Parathyroid adenoma (tissue), 2 donors: ENCODE measurements at regions not wholly inside any gene's neighbourhood (a gene's known extent, or its start where the extent isn't known, plus 50 kb on each side); places are given as distances from the start of the nearest gene placed in this dataset.
"Not testable (repeated sequence)": the region's sequence is repeated elsewhere in the genome, so short reads cannot be mapped to it uniquely, and the experiment has no call there.

Experiments used
- H2AFZ ChIP-seq: fragments of 300-600 bp; sonication (generic); one replicate; pipeline ENCODE4 v1.7.0; 2017; ENCODE audit warnings: antibody characterized with exemption, mild to moderate bottlenecking
- H3K27ac ChIP-seq: fragments of 300-600 bp; sonication (generic); one replicate; pipeline ENCODE4 v1.7.0; 2017
- H3K27me3 ChIP-seq: fragments of 300-600 bp; sonication (generic); one replicate; pipeline ENCODE4 v1.7.0; 2017; ENCODE audit warnings: low read length; ENCODE audit not compliant: control insufficient read depth, insufficient read depth
- H3K36me3 ChIP-seq: fragments of 300-600 bp; sonication (generic); one replicate; pipeline ENCODE4 v1.7.0; 2017; ENCODE audit warnings: low read length; ENCODE audit not compliant: control insufficient read depth, insufficient read depth
- H3K4me1 ChIP-seq: fragments of 300-600 bp; sonication (generic); one replicate; pipeline ENCODE4 v1.7.0; 2017; ENCODE audit warnings: control low read depth
- H3K4me2 ChIP-seq: fragments of 300-600 bp; sonication (generic); one replicate; pipeline ENCODE4 v1.7.0; 2017; ENCODE audit warnings: low read length
- H3K4me3 ChIP-seq: fragments of 300-600 bp; sonication (generic); one replicate; pipeline ENCODE4 v1.7.0; 2017; ENCODE audit warnings: low read depth, low read length
- H3K79me2 ChIP-seq: fragments of 300-600 bp; sonication (generic); one replicate; pipeline ENCODE4 v1.7.0; 2017; ENCODE audit warnings: control low read depth
- H3K9ac ChIP-seq: fragments of 300-600 bp; sonication (generic); one replicate; pipeline ENCODE4 v1.7.0; 2017; ENCODE audit warnings: mild to moderate bottlenecking
- H3K9me3 ChIP-seq: fragments of 300-600 bp; sonication (generic); one replicate; pipeline ENCODE4 v1.7.0; 2017; ENCODE audit warnings: low read length; ENCODE audit not compliant: control insufficient read depth
- CTCF ChIP-seq: fragments of 300-600 bp; sonication (generic); IDR thresholded peaks from one replicate; pipeline ENCODE4 v1.7.0; 2017; ENCODE audit warnings: antibody characterized with exemption, mild to moderate bottlenecking
- donor health status: primary hyperparathyroidism.

GRCh38 chr7:131642429-131642828 is 86.0 kb upstream of the PODXL start:
- no peak overlapping the region for H3K9ac ChIP-seq
- no peak overlapping the region for H3K4me3 ChIP-seq
- no peaks in the 10 kb centered on the region for H3K9me3 ChIP-seq
- TF ChIP-seq CTCF = no peak
- no peak overlapping the region for H2AFZ ChIP-seq
- no peak overlapping the region for H3K4me2 ChIP-seq
- no peaks in the 10 kb centered on the region for H3K27me3 ChIP-seq
- no peaks in the 10 kb centered on the region for H3K79me2 ChIP-seq
- H3K36me3 ChIP-seq = no peaks in the 10 kb centered on the region
- H3K4me1 ChIP-seq = no peaks in the 10 kb centered on the region
- no peak overlapping the region for H3K27ac ChIP-seq

- no peak overlapping the region for H2AFZ ChIP-seq
- no peaks in the 10 kb centered on the region for H3K9me3 ChIP-seq
- H3K36me3 ChIP-seq = no peaks in the 10 kb centered on the region
- H3K4me2 ChIP-seq = no peak overlapping the region
- no peak overlapping the region for H3K4me3 ChIP-seq
- no peaks in the 10 kb centered on the region for H3K4me1 ChIP-seq
- H3K27me3 ChIP-seq = no peaks in the 10 kb centered on the region
- H3K9ac ChIP-seq = no peak overlapping the region
- no peak overlapping the region for H3K27ac ChIP-seq
- no peaks in the 10 kb centered on the region for H3K79me2 ChIP-seq
- TF ChIP-seq CTCF = no peak
Observed at GRCh38 chr7:131640686-131641085, 84.3 kb upstream of the PODXL start.

- Histone ChIP-seq H3K4me1 (no peaks in the 10 kb centered on the region), H2AFZ (no peak overlapping the region), H3K79me2 (no peaks in the 10 kb centered on the region), H3K9me3 (no peaks in the 10 kb centered on the region), H3K27ac (no peak overlapping the region), H3K9ac (no peak overlapping the region), H3K4me2 (no peak overlapping the region), H3K27me3 (no peaks in the 10 kb centered on the region), H3K4me3 (no peak overlapping the region), H3K36me3 (no peaks in the 10 kb centered on the region)
- TF ChIP-seq CTCF = no peak
Observed at GRCh38 chr7:131638641-131639430, 82.4 kb upstream of the PODXL start.

- Histone ChIP-seq H3K4me2 (no peak overlapping the region), H2AFZ (no peak overlapping the region), H3K27ac (no peak overlapping the region), H3K4me1 (no peaks in the 10 kb centered on the region), H3K9me3 (no peaks in the 10 kb centered on the region), H3K79me2 (no peaks in the 10 kb centered on the region), H3K27me3 (no peaks in the 10 kb centered on the region), H3K9ac (no peak overlapping the region), H3K4me3 (no peak overlapping the region), H3K36me3 (no peaks in the 10 kb centered on the region)
- no peak for TF ChIP-seq CTCF
Observed at GRCh38 chr7:131637859-131638258, 81.4 kb upstream of the PODXL start.

GRCh38 chr7:131636092-131636491 is 79.7 kb upstream of the PODXL start:
- no peaks in the 10 kb centered on the region for H3K36me3 ChIP-seq
- no peaks in the 10 kb centered on the region for H3K9me3 ChIP-seq
- no peak overlapping the region for H3K4me2 ChIP-seq
- H3K27me3 ChIP-seq = no peaks in the 10 kb centered on the region
- H3K79me2 ChIP-seq = no peaks in the 10 kb centered on the region
- no peak overlapping the region for H3K4me3 ChIP-seq
- H2AFZ ChIP-seq = no peak overlapping the region
- no peak overlapping the region for H3K27ac ChIP-seq
- no peak for TF ChIP-seq CTCF
- H3K9ac ChIP-seq = no peak overlapping the region
- no peaks in the 10 kb centered on the region for H3K4me1 ChIP-seq

- not testable (repeated sequence) for H3K9ac ChIP-seq, H3K36me3 ChIP-seq, H3K27ac ChIP-seq, H3K27me3 ChIP-seq, H3K4me2 ChIP-seq, H3K79me2 ChIP-seq, H3K4me1 ChIP-seq, H3K9me3 ChIP-seq, H2AFZ ChIP-seq, H3K4me3 ChIP-seq
Observed at GRCh38 chr7:131634197-131634596, 77.8 kb upstream of the PODXL start.
